HEK293 (cell line): ENCODE measurements at regions not wholly inside any gene's neighbourhood (a gene's known extent, or its start where the extent isn't known, plus 50 kb on each side); places are given as distances from the start of the nearest gene placed in this dataset.

ENCODE experiments used
- BCL11A ChIP-seq: fragments of 450-650 bp; formaldehyde crosslinking; IDR thresholded peaks from 2 replicates; pipeline ENCODE4 v1.5.1; 2016; ENCODE audit warnings: low read depth, missing biosample characterization, missing genetic modification characterization
- SALL2 ChIP-seq: fragments of 450-650 bp; formaldehyde crosslinking; IDR thresholded peaks from 2 replicates; pipeline ENCODE4 v1.5.0; 2017; ENCODE audit warnings: missing biosample characterization, mild to moderate bottlenecking, missing genetic modification characterization, borderline replicate concordance
- YY1 ChIP-seq: fragments of 450-650 bp; formaldehyde crosslinking; IDR thresholded peaks from 2 replicates; pipeline ENCODE4 v1.5.1; 2018; ENCODE audit warnings: missing biosample characterization, missing genetic modification characterization
- ZBTB20 ChIP-seq: fragments of 450-650 bp; formaldehyde crosslinking; IDR thresholded peaks from 2 replicates; pipeline ENCODE4 v1.5.1; 2016; ENCODE audit warnings: missing biosample characterization, missing genetic modification characterization
- ZNF155 ChIP-seq: fragments of 450-650 bp; formaldehyde crosslinking; IDR thresholded peaks from 2 replicates; pipeline ENCODE4 v1.5.1; 2016; ENCODE audit warnings: missing biosample characterization, missing genetic modification characterization
- ZNF24 ChIP-seq: fragments of 450-650 bp; formaldehyde crosslinking; IDR thresholded peaks from 2 replicates; pipeline ENCODE4 v1.5.1; 2016; ENCODE audit warnings: missing biosample characterization, missing genetic modification characterization
- ZNF341 ChIP-seq: fragments of 450-650 bp; formaldehyde crosslinking; IDR thresholded peaks from 2 replicates; pipeline ENCODE4; 2016; ENCODE audit warnings: low read depth, missing biosample characterization, missing genetic modification characterization
- ZNF561 ChIP-seq: fragments of 450-650 bp; IDR thresholded peaks from 2 replicates; pipeline ENCODE4 v1.5.1; 2018; ENCODE audit warnings: missing biosample characterization, missing genetic modification characterization, borderline replicate concordance
- ZNF76 ChIP-seq: fragments of 450-650 bp; formaldehyde crosslinking; IDR thresholded peaks from 2 replicates; pipeline ENCODE4; 2016; ENCODE audit warnings: low read depth, missing biosample characterization, missing genetic modification characterization, borderline replicate concordance
- ZSCAN30 ChIP-seq: fragments of 450-650 bp; IDR thresholded peaks from 2 replicates; pipeline ENCODE4 v1.5.1; 2018; ENCODE audit warnings: missing biosample characterization, mild to moderate bottlenecking, missing genetic modification characterization, moderate library complexity
- TF ChIP-seq, protein P1 (sequence below): fragments of 450-650 bp; formaldehyde crosslinking; IDR thresholded peaks from 2 replicates; pipeline ENCODE4 v1.5.1; 2016; ENCODE audit warnings: missing biosample characterization, missing genetic modification characterization
- TF ChIP-seq, protein P2 (sequence below): fragments of 450-650 bp; formaldehyde crosslinking; IDR thresholded peaks from 2 replicates; pipeline ENCODE4 v1.5.1; 2016; ENCODE audit warnings: missing biosample characterization, missing genetic modification characterization

DNA sequence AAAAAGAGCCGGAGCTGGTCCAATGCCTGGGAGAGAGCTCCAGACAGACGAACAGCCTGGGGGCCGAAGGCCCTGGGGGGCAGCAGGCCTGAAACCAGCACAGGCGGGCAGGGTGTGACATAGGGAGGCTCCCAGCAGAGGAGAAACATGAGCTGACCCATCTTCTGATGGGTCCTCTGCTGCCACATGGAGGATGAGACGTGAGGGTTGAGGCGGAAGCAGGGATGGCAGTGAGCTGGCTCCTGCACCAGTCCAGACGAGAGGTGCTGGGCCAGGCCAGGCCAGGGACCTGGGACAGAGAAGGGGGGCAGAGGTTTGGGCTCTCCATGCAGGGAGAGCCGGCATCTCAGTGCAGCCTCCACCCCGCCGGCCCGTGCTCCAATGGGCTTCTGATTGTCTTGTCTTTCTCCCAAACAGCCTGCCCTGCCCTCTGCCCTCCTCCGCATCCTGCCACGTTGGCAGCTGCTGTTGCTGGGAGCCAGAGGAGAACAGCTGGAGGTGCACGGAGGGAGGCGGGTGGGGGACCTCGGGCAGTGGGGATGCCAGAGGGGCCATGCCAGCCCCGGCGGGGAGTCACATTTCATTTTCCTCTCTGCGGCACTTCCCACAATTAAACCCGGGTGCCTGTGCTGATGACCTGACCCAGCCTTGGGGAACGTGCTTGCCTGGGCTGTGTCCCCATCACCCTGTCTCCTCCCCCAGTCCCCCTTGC, 139.1 kb upstream of the GSE1 start:
- TF ChIP-seq, protein P1, sequence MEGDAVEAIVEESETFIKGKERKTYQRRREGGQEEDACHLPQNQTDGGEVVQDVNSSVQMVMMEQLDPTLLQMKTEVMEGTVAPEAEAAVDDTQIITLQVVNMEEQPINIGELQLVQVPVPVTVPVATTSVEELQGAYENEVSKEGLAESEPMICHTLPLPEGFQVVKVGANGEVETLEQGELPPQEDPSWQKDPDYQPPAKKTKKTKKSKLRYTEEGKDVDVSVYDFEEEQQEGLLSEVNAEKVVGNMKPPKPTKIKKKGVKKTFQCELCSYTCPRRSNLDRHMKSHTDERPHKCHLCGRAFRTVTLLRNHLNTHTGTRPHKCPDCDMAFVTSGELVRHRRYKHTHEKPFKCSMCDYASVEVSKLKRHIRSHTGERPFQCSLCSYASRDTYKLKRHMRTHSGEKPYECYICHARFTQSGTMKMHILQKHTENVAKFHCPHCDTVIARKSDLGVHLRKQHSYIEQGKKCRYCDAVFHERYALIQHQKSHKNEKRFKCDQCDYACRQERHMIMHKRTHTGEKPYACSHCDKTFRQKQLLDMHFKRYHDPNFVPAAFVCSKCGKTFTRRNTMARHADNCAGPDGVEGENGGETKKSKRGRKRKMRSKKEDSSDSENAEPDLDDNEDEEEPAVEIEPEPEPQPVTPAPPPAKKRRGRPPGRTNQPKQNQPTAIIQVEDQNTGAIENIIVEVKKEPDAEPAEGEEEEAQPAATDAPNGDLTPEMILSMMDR: peak; percentile 40; the same call in 1 of the 2 replicates
- TF ChIP-seq ZNF155 (tag by site-specific recombination): no peak
- TF ChIP-seq ZSCAN30 (tag by site-specific recombination): no peak
- no peak for TF ChIP-seq ZNF24 (tag by site-specific recombination)
- no peak for TF ChIP-seq YY1 (tag by site-specific recombination)
- no peak for TF ChIP-seq ZBTB20 (tag by site-specific recombination)
- no peak for TF ChIP-seq ZNF561
- TF ChIP-seq ZNF341: no peak; the same call in 1 of the 2 replicates
- TF ChIP-seq SALL2 (tag by site-specific recombination): no peak
- no peak for TF ChIP-seq ZNF76 (tag by site-specific recombination)
- TF ChIP-seq, protein P2, sequence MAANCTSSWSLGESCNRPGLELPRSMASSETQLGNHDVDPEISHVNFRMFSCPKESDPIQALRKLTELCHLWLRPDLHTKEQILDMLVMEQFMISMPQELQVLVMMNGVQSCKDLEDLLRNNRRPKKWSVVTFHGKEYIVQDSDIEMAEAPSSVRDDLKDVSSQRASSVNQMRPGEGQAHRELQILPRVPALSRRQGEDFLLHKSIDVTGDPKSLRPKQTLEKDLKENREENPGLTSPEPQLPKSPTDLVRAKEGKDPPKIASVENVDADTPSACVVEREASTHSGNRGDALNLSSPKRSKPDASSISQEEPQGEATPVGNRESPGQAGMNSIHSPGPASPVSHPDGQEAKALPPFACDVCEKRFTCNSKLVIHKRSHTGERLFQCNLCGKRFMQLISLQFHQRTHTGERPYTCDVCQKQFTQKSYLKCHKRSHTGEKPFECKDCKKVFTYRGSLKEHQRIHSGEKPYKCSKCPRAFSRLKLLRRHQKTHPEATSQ: no peak
- no peak for TF ChIP-seq BCL11A (tag by site-specific recombination)
